HCT116 (cell line): ENCODE measurements at regions not wholly inside any gene's neighbourhood (a gene's known extent, or its start where the extent isn't known, plus 50 kb on each side); places are given as distances from the start of the nearest gene placed in this dataset.

Experiments
- ATAC-seq: fragments of 200-7000 bp; cut with Tn5 transposase; 2 replicates; pipeline ENCODE4 v1.9.1; 2020; ENCODE audit warnings: mild to moderate bottlenecking, moderate library complexity
- BruUV-seq: library from RNA; stranded (reverse); fragments of 400-500 nt; replicated peaks from 2 replicates; lab custom pipeline; 2021; lab: Mats Ljungman, UMichigan
- CTCF ChIA-PET: fragments of 300-600 bp; sonication (Branson Sonifier 250); formaldehyde crosslinking; loops from one replicate; lab custom pipeline; 2021; ENCODE audit warnings: antibody characterized with exemption; lab: Charles Lee
- POLR2A ChIA-PET: fragments of 300-600, 350-600 bp; sonication (Branson Sonifier 250); formaldehyde crosslinking; loops from one replicate; lab custom pipeline; 2021; ENCODE audit warnings: antibody characterized with exemption; lab: Charles Lee
- RAD21 ChIA-PET, 2 experiments: fragments of 300-600 bp; sonication (Branson Sonifier 250); formaldehyde crosslinking; loops; one replicate each; lab custom pipeline; 2023; ENCODE audit warnings: low total read pairs in 2 of 2; ENCODE audit not compliant: uncharacterized antibody in 2 of 2, unreplicated experiment in 2 of 2, low non-redundant PET in 1 of 2; lab: Charles Lee
- DNase-seq: peaks from one replicate; pipeline ENCODE4 v3.0.0-alpha.2; 2010; ENCODE audit warnings: low read depth, low spot score
- H2AFZ ChIP-seq: fragments of 200-600 bp; shearing (Covaris generic), sonication (generic); 2 replicates; pipeline ENCODE4 v1.6.1; 2017; ENCODE audit warnings: low read depth, mixed run types, mixed read lengths, antibody characterized with exemption, low read length; ENCODE audit not compliant: poor library complexity, severe bottlenecking
- H3K27ac ChIP-seq: 2 replicates; pipeline ENCODE4 v1.5.1; 2012; ENCODE audit warnings: low read depth, low read length
- H3K27me3 ChIP-seq: fragments of 200-600 bp; sonication (generic); 2 replicates; pipeline ENCODE4 v1.6.1; 2016; ENCODE audit warnings: mixed run types, low read length, mixed read lengths; ENCODE audit not compliant: insufficient read depth
- H3K36me3 ChIP-seq, 2 experiments: fragments of 200-500 bp in 1 of 2; fragments of 200-600 bp in 1 of 2; sonication (Bioruptor generic) in 1 of 2; sonication (generic) in 1 of 2; 2 replicates each; pipeline versions ENCODE4 v1.5.1 to v1.6.1; 2014 to 2016; ENCODE audit warnings: low read length in 2 of 2, inconsistent platforms in 1 of 2, mixed read lengths in 1 of 2, mixed run types in 1 of 2; ENCODE audit not compliant: insufficient read depth in 2 of 2, control insufficient read depth in 1 of 2
- H3K4me1 ChIP-seq, 2 experiments: fragments of 200-600 bp in 1 of 2; sonication (generic) in 1 of 2; 2 replicates each; pipeline versions ENCODE4 v1.5.1 to v1.6.1; 2012 to 2017; ENCODE audit warnings: low read length in 2 of 2, inconsistent platforms in 1 of 2, mild to moderate bottlenecking in 1 of 2, mixed read lengths in 1 of 2, mixed run types in 1 of 2, moderate library complexity in 1 of 2; ENCODE audit not compliant: insufficient read depth in 2 of 2, control insufficient read depth in 1 of 2
- H3K4me2 ChIP-seq: fragments of 200-600 bp; sonication (generic); 2 replicates; pipeline ENCODE4 v1.6.1; 2017; ENCODE audit warnings: mixed run types, low read length, mixed read lengths
- H3K4me3 ChIP-seq, 2 experiments: fragments of 200-600 bp in 1 of 2; sonication (generic) in 1 of 2; replicated peaks in 1 of 2; 2 replicates each; pipeline ENCODE4 v1.5.1; 2011 to 2016; ENCODE audit warnings: low read length in 2 of 2, control low read depth in 1 of 2, low read depth in 1 of 2, mild to moderate bottlenecking in 1 of 2, mixed read lengths in 1 of 2, mixed run types in 1 of 2
- H3K79me2 ChIP-seq: fragments of 200-600 bp; sonication (generic); 2 replicates; pipeline ENCODE4 v1.6.1; 2017; ENCODE audit warnings: mild to moderate bottlenecking, mixed run types, low read length, moderate library complexity, mixed read lengths; ENCODE audit not compliant: insufficient read depth
- H3K9ac ChIP-seq: fragments of 200-600 bp; sonication (generic); 2 replicates; pipeline ENCODE4 v1.6.1; 2016; ENCODE audit warnings: low read length, mixed read lengths
- H3K9me2 ChIP-seq: fragments of 200-600 bp; sonication (generic), shearing (Covaris generic); 2 replicates; pipeline ENCODE4 v1.6.1; 2017; ENCODE audit warnings: mixed run types, mild to moderate bottlenecking, moderate library complexity; ENCODE audit not compliant: insufficient read depth
- H3K9me3 ChIP-seq, 2 experiments: fragments of 200-500 bp in 1 of 2; fragments of 200-600 bp in 1 of 2; sonication (Bioruptor generic) in 1 of 2; sonication (generic) in 1 of 2; 2 replicates each; pipeline ENCODE4 v1.6.1; 2014 to 2017; ENCODE audit warnings: low read length in 2 of 2, mixed read lengths in 2 of 2, inconsistent platforms in 1 of 2, low read depth in 1 of 2, mild to moderate bottlenecking in 1 of 2, mixed run types in 1 of 2, moderate library complexity in 1 of 2; ENCODE audit not compliant: control insufficient read depth in 1 of 2, insufficient read depth in 1 of 2
- H4K20me1 ChIP-seq: fragments of 200-600 bp; sonication (generic), shearing (Covaris generic); 2 replicates; pipeline ENCODE4 v1.6.1; 2017; ENCODE audit warnings: mixed run types, mild to moderate bottlenecking, moderate library complexity; ENCODE audit not compliant: insufficient read depth
- CEBPB ChIP-seq: IDR thresholded peaks from 2 replicates; pipeline ENCODE4 v1.6.1; 2012; ENCODE audit warnings: low read depth
- ELF1 ChIP-seq: IDR thresholded peaks from 2 replicates; pipeline ENCODE4 v1.6.1; 2012; ENCODE audit warnings: low read depth, borderline replicate concordance
- EZH2 ChIP-seq: fragments of 200-600 bp; sonication (generic); IDR thresholded peaks from 2 replicates; pipeline ENCODE4 v1.6.1; 2017; ENCODE audit warnings: antibody characterized with exemption, mixed run types
- EZH2phosphoT487 ChIP-seq: fragments of 200-600 bp; IDR thresholded peaks from 2 replicates; pipeline ENCODE4 v1.6.1; 2018; ENCODE audit warnings: antibody characterized with exemption, borderline replicate concordance
- JUND ChIP-seq: IDR thresholded peaks from 2 replicates; pipeline ENCODE4 v1.6.1; 2012
- POLR2A ChIP-seq: IDR thresholded peaks from 2 replicates; pipeline ENCODE4 v1.7.0; 2011; ENCODE audit warnings: borderline replicate concordance; ENCODE audit not compliant: insufficient read depth, insufficient read length; ENCODE audit errors: extremely low read depth
- REST ChIP-seq: IDR thresholded peaks from 2 replicates; pipeline ENCODE4 v1.6.1; 2012; ENCODE audit warnings: low read depth
- SIN3A ChIP-seq: IDR thresholded peaks from 2 replicates; pipeline ENCODE4 v1.6.1; 2012; ENCODE audit warnings: low read depth
- SP1 ChIP-seq: IDR thresholded peaks from 2 replicates; pipeline ENCODE4 v1.6.1; 2012; ENCODE audit warnings: low read depth
- SRF ChIP-seq: IDR thresholded peaks from 2 replicates; pipeline ENCODE4 v1.6.1; 2012; ENCODE audit warnings: low read depth
- TCF7L2 ChIP-seq: IDR thresholded peaks from 2 replicates; pipeline ENCODE4 v1.7.0; 2011; ENCODE audit warnings: borderline replicate concordance, inconsistent platforms; ENCODE audit not compliant: insufficient read depth, insufficient read length; ENCODE audit errors: extremely low read depth
- YY1 ChIP-seq: IDR thresholded peaks from 2 replicates; pipeline ENCODE4 v1.6.1; 2011; ENCODE audit warnings: low read length, low read depth, moderate library complexity, mild to moderate bottlenecking; ENCODE audit not compliant: insufficient replicate concordance; ENCODE audit errors: extremely low read depth
- ZFX ChIP-seq: fragments of 450-650 bp; IDR thresholded peaks from 2 replicates; pipeline ENCODE4 v1.6.1; 2017
- intact Hi-C: fragments of 100-400 bp; cut with micrococcal nuclease; formaldehyde crosslinking; loops from 2 replicates; pipeline ENCODE4 v1.10.0; 2022
- TF ChIP-seq, protein P1 (sequence below): IDR thresholded peaks from 2 replicates; pipeline ENCODE4 v1.6.1; 2012
- TF ChIP-seq, protein P2 (sequence below): IDR thresholded peaks from 2 replicates; pipeline ENCODE4 v1.6.1; 2012
- TF ChIP-seq, protein P3 (sequence below), 3 experiments: fragments of 200-600 bp in 1 of 3; sonication (generic) in 1 of 3; IDR thresholded peaks in 2 of 3; conservative IDR thresholded peaks in 1 of 3; 2 replicates each; pipeline ENCODE4 v1.5.1; 2012 to 2017; ENCODE audit warnings: low read depth in 2 of 3, low read length in 2 of 3, antibody characterized with exemption in 1 of 3, borderline replicate concordance in 1 of 3, control low read depth in 1 of 3, mild to moderate bottlenecking in 1 of 3, mixed read lengths in 1 of 3, mixed run types in 1 of 3, moderate library complexity in 1 of 3; ENCODE audit not compliant: insufficient read depth in 1 of 3

DNA sequence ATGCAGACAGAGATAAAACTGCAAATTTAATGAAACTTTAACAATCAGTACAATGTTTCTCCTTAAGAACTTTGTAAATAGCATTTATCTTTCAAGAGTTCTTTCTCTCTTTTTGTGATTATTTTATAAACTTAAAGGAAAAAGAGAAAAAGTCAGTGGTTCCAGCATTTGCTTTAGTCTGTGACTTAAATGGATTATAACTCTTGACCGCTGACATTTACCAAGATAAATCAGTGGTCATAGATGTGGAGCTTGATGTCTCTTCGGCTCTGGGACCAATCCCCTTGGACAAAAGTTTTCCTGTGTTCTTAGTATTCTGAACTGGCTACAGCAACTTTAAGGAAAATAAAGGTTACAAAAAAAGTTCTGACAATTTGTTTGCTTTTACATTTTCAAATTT, 162.6 kb downstream of the TM9SF2 start:
- no peak for DNase-seq
- no peak for TF ChIP-seq SRF
- no peak for TF ChIP-seq ELF1
- TF ChIP-seq JUND = no peak
- no peak for TF ChIP-seq REST
- no peak for TF ChIP-seq TCF7L2
- no peak for TF ChIP-seq POLR2A
- TF ChIP-seq SP1 = no peak
- TF ChIP-seq, protein P1, sequence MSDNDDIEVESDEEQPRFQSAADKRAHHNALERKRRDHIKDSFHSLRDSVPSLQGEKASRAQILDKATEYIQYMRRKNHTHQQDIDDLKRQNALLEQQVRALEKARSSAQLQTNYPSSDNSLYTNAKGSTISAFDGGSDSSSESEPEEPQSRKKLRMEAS = no peak
- TF ChIP-seq EZH2phosphoT487 = no peak
- TF ChIP-seq, protein P2, sequence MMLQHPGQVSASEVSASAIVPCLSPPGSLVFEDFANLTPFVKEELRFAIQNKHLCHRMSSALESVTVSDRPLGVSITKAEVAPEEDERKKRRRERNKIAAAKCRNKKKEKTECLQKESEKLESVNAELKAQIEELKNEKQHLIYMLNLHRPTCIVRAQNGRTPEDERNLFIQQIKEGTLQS = no peak
- no peak for TF ChIP-seq CEBPB
- no peak for TF ChIP-seq ZFX
- no peak for TF ChIP-seq YY1
- TF ChIP-seq EZH2 = no peak
- TF ChIP-seq, protein P3, sequence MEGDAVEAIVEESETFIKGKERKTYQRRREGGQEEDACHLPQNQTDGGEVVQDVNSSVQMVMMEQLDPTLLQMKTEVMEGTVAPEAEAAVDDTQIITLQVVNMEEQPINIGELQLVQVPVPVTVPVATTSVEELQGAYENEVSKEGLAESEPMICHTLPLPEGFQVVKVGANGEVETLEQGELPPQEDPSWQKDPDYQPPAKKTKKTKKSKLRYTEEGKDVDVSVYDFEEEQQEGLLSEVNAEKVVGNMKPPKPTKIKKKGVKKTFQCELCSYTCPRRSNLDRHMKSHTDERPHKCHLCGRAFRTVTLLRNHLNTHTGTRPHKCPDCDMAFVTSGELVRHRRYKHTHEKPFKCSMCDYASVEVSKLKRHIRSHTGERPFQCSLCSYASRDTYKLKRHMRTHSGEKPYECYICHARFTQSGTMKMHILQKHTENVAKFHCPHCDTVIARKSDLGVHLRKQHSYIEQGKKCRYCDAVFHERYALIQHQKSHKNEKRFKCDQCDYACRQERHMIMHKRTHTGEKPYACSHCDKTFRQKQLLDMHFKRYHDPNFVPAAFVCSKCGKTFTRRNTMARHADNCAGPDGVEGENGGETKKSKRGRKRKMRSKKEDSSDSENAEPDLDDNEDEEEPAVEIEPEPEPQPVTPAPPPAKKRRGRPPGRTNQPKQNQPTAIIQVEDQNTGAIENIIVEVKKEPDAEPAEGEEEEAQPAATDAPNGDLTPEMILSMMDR (IDR thresholded peaks at IDR 0.05 in 2 of 3, conservative IDR thresholded peaks at IDR 0.05 in 1 of 3; ENCODE audit: borderline replicate concordance in 1 of 3, insufficient read depth in 1 of 3, low read depth in 2 of 3, low read length in 2 of 3) = no peak
- TF ChIP-seq SIN3A = no peak
- Histone ChIP-seq H4K20me1 (no peaks in the 10 kb centered on the region), H3K4me2 (no peak overlapping the region), H3K9me3 (no peaks in the 10 kb centered on the region), H3K9ac (no peak overlapping the region), H3K27me3 (no peaks in the 10 kb centered on the region), H3K4me1 (peaks cover 0 to 11% of the 10 kb centered on the region in 2 experiments; a peak in 2 of 4 replicates), H3K36me3 (no peaks in the 10 kb centered on the region), H2AFZ (no peak overlapping the region), H3K79me2 (no peaks in the 10 kb centered on the region), H3K4me3 (no peak overlapping the region), H3K27ac (no peak overlapping the region), H3K9me2 (no peaks in the 10 kb centered on the region)
- POLR2A ChIA-PET = no interaction called here
- RAD21 ChIA-PET = no interaction called here
- intact Hi-C loops = no loop called here
- CTCF ChIA-PET = no interaction called here
- ATAC-seq = no peak
- no TSS peak for BruUV-seq
